ENCODE measurements at regions not wholly inside any gene's neighbourhood (a gene's known extent, or its start where the extent isn't known, plus 50 kb on each side); places are given as distances from the start of the nearest gene placed in this dataset.

GRCh38 chr13:89738072-89738471 is 1609.4 kb upstream of the MIR17HG start:
- no peak for DNase-seq (ENCODE audit: low read depth)

GRCh38 chr13:89740994-89741685 is 1606.3 kb upstream of the MIR17HG start:
- DNase-seq (ENCODE audit: low read depth), result no peak

- DNase-seq (ENCODE audit: low read depth), result no peak
Observed at GRCh38 chr13:89746554-89746953, 1600.9 kb upstream of the MIR17HG start.

GRCh38 chr13:89748716-89749115 is 1598.8 kb upstream of the MIR17HG start:
- no peak for DNase-seq (ENCODE audit: low read depth)

GRCh38 chr13:89749888-89750287 is 1597.6 kb upstream of the MIR17HG start:
- DNase-seq (ENCODE audit: low read depth), result no peak

GRCh38 chr13:89750371-89750770 is 1597.1 kb upstream of the MIR17HG start:
- DNase-seq (ENCODE audit: low read depth), result no peak

- no peak for DNase-seq (ENCODE audit: low read depth)
Observed at GRCh38 chr13:89751432-89751930, 1596.0 kb upstream of the MIR17HG start.

GRCh38 chr13:89752394-89752793 is 1595.1 kb upstream of the MIR17HG start:
- DNase-seq (ENCODE audit: low read depth), result no peak

GRCh38 chr13:89755729-89756492 is 1591.6 kb upstream of the MIR17HG start:
- no peak for DNase-seq (ENCODE audit: low read depth)

- no peak for DNase-seq (ENCODE audit: low read depth)
Observed at GRCh38 chr13:89763005-89763404, 1584.5 kb upstream of the MIR17HG start.

GRCh38 chr13:89783221-89783755 is 1564.2 kb upstream of the MIR17HG start:
- no peak for DNase-seq (ENCODE audit: low read depth)

GRCh38 chr13:89784161-89784809 is 1563.2 kb upstream of the MIR17HG start:
- no peak for DNase-seq (ENCODE audit: low read depth)

- no peak for DNase-seq (ENCODE audit: low read depth)
Observed at GRCh38 chr13:89786531-89786930, 1561.0 kb upstream of the MIR17HG start.

- no peak for DNase-seq (ENCODE audit: low read depth)
Observed at GRCh38 chr13:89790696-89791095, 1556.8 kb upstream of the MIR17HG start.

- no peak for DNase-seq (ENCODE audit: low read depth)
Observed at GRCh38 chr13:89791971-89792630, 1555.4 kb upstream of the MIR17HG start.

GRCh38 chr13:89796196-89796595 is 1551.3 kb upstream of the MIR17HG start:
- no peak for DNase-seq (ENCODE audit: low read depth)

- DNase-seq (ENCODE audit: low read depth), result no peak
Observed at GRCh38 chr13:89803839-89804238, 1543.6 kb upstream of the MIR17HG start.

GRCh38 chr13:89806594-89806993 is 1540.9 kb upstream of the MIR17HG start:
- DNase-seq (ENCODE audit: low read depth), result no peak

- no peak for DNase-seq (ENCODE audit: low read depth)
Observed at GRCh38 chr13:89812856-89813255, 1534.6 kb upstream of the MIR17HG start.

- DNase-seq (ENCODE audit: low read depth), result no peak
Observed at GRCh38 chr13:89816404-89816803, 1531.1 kb upstream of the MIR17HG start.

GRCh38 chr13:89822467-89822866 is 1525.0 kb upstream of the MIR17HG start:
- no peak for DNase-seq (ENCODE audit: low read depth)

- DNase-seq (ENCODE audit: low read depth), result no peak
Observed at GRCh38 chr13:89827552-89827951, 1519.9 kb upstream of the MIR17HG start.
